ENCODE measurements at regions not wholly inside any gene's neighbourhood (a gene's known extent, or its start where the extent isn't known, plus 50 kb on each side); places are given as distances from the start of the nearest gene placed in this dataset.
"Not testable (repeated sequence)": the region's sequence is repeated elsewhere in the genome, so short reads cannot be mapped to it uniquely, and the experiment has no call there.

DNA sequence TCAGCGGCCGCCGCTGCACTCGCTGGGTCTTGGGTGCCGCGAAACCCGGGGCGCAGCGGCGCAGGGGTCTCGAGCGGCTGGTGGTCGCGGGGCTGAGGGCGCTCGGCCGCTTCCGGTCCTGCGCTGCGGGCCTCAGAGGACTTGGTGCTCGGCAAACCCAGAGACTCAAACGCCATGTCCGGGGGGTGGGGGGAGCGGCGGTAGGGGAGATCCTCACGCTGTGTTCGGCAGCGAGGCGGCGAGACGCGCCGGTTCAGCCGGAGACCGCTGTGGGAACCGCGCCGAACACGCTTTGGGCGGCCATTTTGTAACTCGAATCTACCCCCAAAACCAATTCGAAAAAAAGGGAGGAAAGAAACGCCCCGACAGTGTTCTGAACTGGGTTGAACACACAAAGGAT is 317.5 kb upstream of the CDH18 start:
- TF ChIP-seq POLR2A (IDR thresholded peaks at IDR 0.05; ENCODE audit: low read depth, low read length): no peak
- DNase-seq (ENCODE audit: insufficient read length, low spot score): no peak
- no peak for FAIRE-seq

DNA sequence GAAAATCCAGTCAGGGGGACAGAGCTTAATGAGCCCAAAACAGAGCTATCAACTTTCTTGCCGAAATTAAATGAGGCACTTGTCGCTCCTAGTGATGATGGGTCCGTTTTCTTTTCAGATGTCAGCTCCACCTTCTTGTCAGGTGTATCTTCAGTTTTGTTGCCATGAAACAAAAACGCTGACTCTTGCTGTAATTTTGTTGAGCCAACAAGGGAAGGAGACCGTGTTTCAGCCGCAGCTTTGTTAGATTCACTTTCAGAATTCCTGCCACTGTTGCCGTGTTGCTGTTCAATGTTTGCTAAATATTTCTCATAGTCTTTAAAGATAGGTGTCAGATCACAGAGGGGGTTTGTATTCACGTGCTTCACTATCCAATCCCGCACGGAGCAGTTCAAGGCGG is 316.6 kb upstream of the CDH18 start:
- not testable (repeated sequence) for DNase-seq (ENCODE audit: insufficient read length, low spot score); FAIRE-seq

GRCh38 chr5:20300110-20300509 is 312.1 kb upstream of the CDH18 start:
- no peak for TF ChIP-seq POLR2A (IDR thresholded peaks at IDR 0.05; ENCODE audit: low read depth, low read length)
- DNase-seq (ENCODE audit: insufficient read length, low spot score) (no peak), FAIRE-seq (no peak)

DNA sequence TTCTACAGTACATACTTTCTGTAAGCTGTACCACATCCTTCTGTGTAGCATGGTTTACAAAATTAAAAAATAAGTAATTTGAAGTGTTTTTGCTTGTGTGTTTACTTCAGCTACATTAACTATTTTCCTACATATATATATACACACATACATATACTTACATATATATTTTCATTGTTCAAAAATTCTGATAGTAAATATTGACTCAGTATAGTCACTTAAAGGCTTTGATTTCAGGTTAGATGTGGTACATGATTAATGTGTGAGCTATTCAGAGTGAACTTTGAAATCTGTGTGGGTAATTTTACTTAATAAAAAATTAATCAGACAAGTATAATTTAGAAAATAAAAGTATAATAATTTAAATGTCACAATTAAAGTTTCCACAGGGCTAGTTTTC is 306.7 kb upstream of the CDH18 start:
- no peak for DNase-seq (ENCODE audit: insufficient read length, low spot score)
- no peak for FAIRE-seq
- TF ChIP-seq POLR2A (IDR thresholded peaks at IDR 0.05; ENCODE audit: low read depth, low read length): no peak

GRCh38 chr5:20291766-20292165 is 303.8 kb upstream of the CDH18 start:
- DNase-seq (ENCODE audit: insufficient read length, low spot score) (no peak), FAIRE-seq (no peak)
- TF ChIP-seq POLR2A (IDR thresholded peaks at IDR 0.05; ENCODE audit: low read depth, low read length): no peak

- no peak for TF ChIP-seq POLR2A (IDR thresholded peaks at IDR 0.05; ENCODE audit: low read depth, low read length)
- peak; percentile 75 for FAIRE-seq
- no peak for DNase-seq (ENCODE audit: insufficient read length, low spot score)
Measured at GRCh38 chr5:20287640-20288039, 299.6 kb upstream of the CDH18 start.

GRCh38 chr5:20286512-20286911 is 298.5 kb upstream of the CDH18 start:
- FAIRE-seq (peak; percentile 95), DNase-seq (ENCODE audit: insufficient read length, low spot score) (peak; percentile 8)
- no peak for TF ChIP-seq POLR2A (IDR thresholded peaks at IDR 0.05; ENCODE audit: low read depth, low read length)

DNA sequence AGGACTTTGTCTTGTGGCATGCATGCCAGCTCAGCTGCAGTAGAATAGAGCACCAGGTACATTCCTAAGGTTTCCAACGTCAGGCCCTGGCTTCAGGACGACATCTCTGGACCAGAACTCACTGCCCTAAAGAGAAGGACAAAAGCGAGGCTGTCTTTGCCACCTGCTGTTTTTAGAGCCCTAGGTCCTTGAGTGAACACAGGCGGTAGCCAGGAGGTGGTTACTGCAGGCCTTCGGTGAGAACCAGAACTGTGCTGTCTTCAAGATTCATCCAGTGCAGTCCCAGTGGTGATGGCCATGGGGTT is 288.9 kb upstream of the CDH18 start:
- TF ChIP-seq POLR2A (IDR thresholded peaks at IDR 0.05; ENCODE audit: low read depth, low read length): no peak
- FAIRE-seq: no peak

GRCh38 chr5:20276061-20276958 is 288.3 kb upstream of the CDH18 start:
- TF ChIP-seq POLR2A (IDR thresholded peaks at IDR 0.05; ENCODE audit: low read depth, low read length): no peak
- DNase-seq (ENCODE audit: insufficient read length, low spot score) (peak; percentile 44), FAIRE-seq (peak; percentile 98)

More for the DNA sequence above, 288.9 kb upstream of the CDH18 start:
- no peak for DNase-seq (ENCODE audit: insufficient read length, low spot score)

DNA sequence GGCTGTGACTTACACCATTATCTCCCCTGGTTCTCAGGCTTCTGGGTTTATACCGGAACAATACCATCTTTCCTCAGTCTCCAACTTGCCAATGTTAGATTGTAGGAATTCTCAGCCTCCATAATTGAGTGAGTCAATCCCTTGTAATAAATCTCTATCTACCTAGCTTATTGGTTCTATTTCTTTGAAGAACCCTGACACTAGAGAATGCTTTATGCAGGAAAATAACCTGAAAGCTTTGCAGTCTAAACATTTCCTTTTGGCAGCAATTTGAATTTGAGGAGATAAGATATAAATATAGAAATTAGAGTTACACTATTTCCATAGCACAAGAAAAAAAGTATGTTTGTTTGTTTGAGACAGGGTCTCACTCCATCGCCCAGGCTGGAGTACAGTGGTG is 278.1 kb upstream of the CDH18 start:
- TF ChIP-seq POLR2A (IDR thresholded peaks at IDR 0.05; ENCODE audit: low read depth, low read length): no peak
- DNase-seq (ENCODE audit: insufficient read length, low spot score) (no peak), FAIRE-seq (no peak)

GRCh38 chr5:20262896-20263295 is 274.9 kb upstream of the CDH18 start:
- no peak for DNase-seq (ENCODE audit: insufficient read length, low spot score)
- no peak for FAIRE-seq
- no peak for TF ChIP-seq POLR2A (IDR thresholded peaks at IDR 0.05; ENCODE audit: low read depth, low read length)

- DNase-seq (ENCODE audit: insufficient read length, low spot score): no peak
- FAIRE-seq: no peak
- TF ChIP-seq POLR2A (IDR thresholded peaks at IDR 0.05; ENCODE audit: low read depth, low read length): no peak
Measured at GRCh38 chr5:20254748-20255147, 266.7 kb upstream of the CDH18 start.

DNA sequence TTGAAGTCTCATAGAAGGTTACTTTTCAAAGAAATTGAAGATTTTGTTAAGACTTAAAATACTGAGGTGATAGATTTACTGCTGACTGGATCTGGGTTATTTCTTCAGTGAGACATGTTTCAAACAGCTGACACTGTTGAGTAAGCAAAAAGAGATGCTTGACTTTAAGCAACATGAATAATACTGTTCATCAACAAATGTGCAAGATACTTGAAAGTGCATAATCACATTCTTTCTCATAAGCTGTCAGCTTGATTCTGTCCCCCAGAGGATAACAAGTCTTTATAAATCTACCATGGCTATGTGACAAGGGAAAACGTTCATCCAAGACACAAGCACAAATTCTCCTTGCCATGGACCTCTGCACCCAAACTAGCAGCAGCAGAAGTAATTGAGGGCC is 260.1 kb upstream of the CDH18 start:
- FAIRE-seq (peak; percentile 91), DNase-seq (ENCODE audit: insufficient read length, low spot score) (no peak)
- no peak for TF ChIP-seq POLR2A (IDR thresholded peaks at IDR 0.05; ENCODE audit: low read depth, low read length)

GRCh38 chr5:20245432-20245974 is 257.5 kb upstream of the CDH18 start:
- no peak for FAIRE-seq
- DNase-seq (ENCODE audit: insufficient read length, low spot score): no peak
- no peak for TF ChIP-seq POLR2A (IDR thresholded peaks at IDR 0.05; ENCODE audit: low read depth, low read length)

- FAIRE-seq (no peak), DNase-seq (ENCODE audit: insufficient read length, low spot score) (no peak)
- no peak for TF ChIP-seq POLR2A (IDR thresholded peaks at IDR 0.05; ENCODE audit: low read depth, low read length)
Measured at GRCh38 chr5:20241351-20241750, 253.4 kb upstream of the CDH18 start.
